Stomach (tissue), 8 donors: ENCODE measurements at regions not wholly inside any gene's neighbourhood (a gene's known extent, or its start where the extent isn't known, plus 50 kb on each side); places are given as distances from the start of the nearest gene placed in this dataset.

Experiments
- DNase-seq, 2 donors: peaks; one replicate each; pipeline versions ENCODE4 v3.0.0 to v3.0.0-alpha.2; 2013 to 2019
- H3K27ac ChIP-seq, 5 donors: fragments of 200-600 bp in 4 of 5; sonication (generic) in 4 of 5; one replicate each; pipeline ENCODE4 v1.5.1; 2013 to 2019; ENCODE audit warnings: mild to moderate bottlenecking in 1 of 5, moderate library complexity in 1 of 5
- H3K27me3 ChIP-seq, 3 donors: fragments of 200-600 bp; sonication (generic); one replicate each; pipeline ENCODE4 v1.5.1; 2017 to 2019; ENCODE audit warnings: mixed run types in 1 of 3
- H3K36me3 ChIP-seq, 4 donors: fragments of 200-600 bp; sonication (generic); 1 replicate in 3 of 4; 2 replicates in 1 of 4; pipeline ENCODE4 v1.5.1; 2016 to 2019
- H3K4me1 ChIP-seq, 4 donors: fragments of 200-600 bp; sonication (generic); one replicate each; pipeline ENCODE4 v1.5.1; 2016 to 2019
- H3K4me3 ChIP-seq, 4 donors: fragments of 200-600 bp; sonication (generic) in 3 of 4; one replicate each; pipeline ENCODE4 v1.5.1; 2016 to 2019; ENCODE audit warnings: mild to moderate bottlenecking in 1 of 4
- H3K9me3 ChIP-seq, 4 donors: fragments of 200-600 bp; sonication (generic); one replicate each; pipeline ENCODE4 v1.5.1; 2016 to 2019
- CTCF ChIP-seq, 7 experiments: fragments of 450-650 bp in 4 of 7; fragments of 200-600 bp in 3 of 7; sonication (generic) in 3 of 7; IDR thresholded peaks; one replicate each; pipeline ENCODE4 v1.5.1; 2016 to 2019; ENCODE audit warnings: antibody characterized with exemption in 7 of 7, control low read depth in 2 of 7, mild to moderate bottlenecking in 1 of 7
- EP300 ChIP-seq: sonication (generic); formaldehyde crosslinking; IDR thresholded peaks from one replicate; pipeline ENCODE4 v1.6.1; 2017; ENCODE audit warnings: antibody characterized with exemption
- POLR2A ChIP-seq, 4 donors: fragments of 450-650 bp; IDR thresholded peaks; one replicate each; pipeline ENCODE4 v1.6.1; 2016; ENCODE audit warnings: antibody characterized with exemption in 4 of 4, control low read depth in 2 of 4, mild to moderate bottlenecking in 1 of 4, moderate library complexity in 1 of 4
- POLR2AphosphoS5 ChIP-seq, 3 donors: sonication (generic); formaldehyde crosslinking; IDR thresholded peaks; one replicate each; pipeline ENCODE4 v1.6.1; 2016; ENCODE audit warnings: antibody characterized with exemption in 3 of 3
- WGBS, 5 donors: extraction: QIAGEN DNeasy Blood & Tissue Kit in 3 of 5; methylation state at CpG; one replicate each; pipeline versions ENCODE4 v1.1.5 to v1.1.7; 2013 to 2018; 5-methylcytosine and 5-hydroxymethylcytosine counted together
- intact Hi-C: fragments of 100-400 bp; cut with DNase I; formaldehyde crosslinking; loops from one replicate; pipeline ENCODE4 v1.15.1; 2023; ENCODE audit warnings: low total_unique reads
- donor health status: healthy with polysubstance abuse.
- donor health status: Bipolar disorder and iron deficiency.
- donor health status: healthy.

- 78 to 86% (median 82%) methylated on average over 2 of the region's 2 CpGs for WGBS, 5 donors
- intact Hi-C loops: no loop called here
Observed at GRCh38 chr1:95849439-95849838, 615.4 kb downstream of the RWDD3 start.

GRCh38 chr1:95850165-95850649 lies 616.2 kb downstream of the RWDD3 start:
- no peak for DNase-seq
- H3K4me1 ChIP-seq: no peaks in the 10 kb centered on the region
- H3K9me3 ChIP-seq: peaks cover 0 to 16% (median 4%) of the 10 kb centered on the region in 4 donors
- intact Hi-C loops: no loop called here
- no peak overlapping the region for H3K27ac ChIP-seq
- no peak for TF ChIP-seq POLR2A (IDR thresholded peaks at IDR 0.05)
- no peaks in the 10 kb centered on the region for H3K36me3 ChIP-seq
- WGBS, 5 donors: 29 to 84% (median 40%) methylated on average over 1 of the region's 1 CpG
- no peak overlapping the region for H3K4me3 ChIP-seq
- no peaks in the 10 kb centered on the region for H3K27me3 ChIP-seq

More at GRCh38 chr1:95849439-95849838, 615.4 kb downstream of the RWDD3 start:
- Histone ChIP-seq H3K9me3 (peaks cover 0 to 16% (median 4%) of the 10 kb centered on the region in 4 donors), H3K4me1 (no peaks in the 10 kb centered on the region), H3K27ac (no peak overlapping the region), H3K36me3 (no peaks in the 10 kb centered on the region), H3K4me3 (no peak overlapping the region), H3K27me3 (no peaks in the 10 kb centered on the region)
- DNase-seq: no peak
- TF ChIP-seq POLR2AphosphoS5 (IDR thresholded peaks at IDR 0.05): no peak
- no peak for TF ChIP-seq EP300
- no peak for TF ChIP-seq POLR2A (IDR thresholded peaks at IDR 0.05)
- TF ChIP-seq CTCF (IDR thresholded peaks at IDR 0.05): no peak

GRCh38 chr1:95850763-95851162 lies 616.8 kb downstream of the RWDD3 start:
- Histone ChIP-seq H3K9me3 (peaks cover 0 to 16% (median 4%) of the 10 kb centered on the region in 4 donors), H3K27me3 (no peaks in the 10 kb centered on the region), H3K4me3 (no peak overlapping the region), H3K36me3 (no peaks in the 10 kb centered on the region), H3K4me1 (no peaks in the 10 kb centered on the region), H3K27ac (no peak overlapping the region)
- peak in 1 of 2 donors; percentile 33 for DNase-seq
- 71 to 83% (median 79%) methylated on average over 3 of the region's 3 CpGs for WGBS, 5 donors
- TF ChIP-seq EP300: no peak
- no peak for TF ChIP-seq POLR2A (IDR thresholded peaks at IDR 0.05)
- TF ChIP-seq POLR2AphosphoS5 (IDR thresholded peaks at IDR 0.05): no peak
- no peak for TF ChIP-seq CTCF (IDR thresholded peaks at IDR 0.05)
- intact Hi-C loops: no loop called here

- Histone ChIP-seq H3K9me3 (peaks cover 0 to 16% (median 4%) of the 10 kb centered on the region in 4 donors), H3K4me1 (no peaks in the 10 kb centered on the region), H3K27me3 (no peaks in the 10 kb centered on the region), H3K4me3 (no peak overlapping the region), H3K36me3 (no peaks in the 10 kb centered on the region), H3K27ac (no peak overlapping the region)
- no peak for DNase-seq
- 69 to 82% (median 76%) methylated on average over 5 to 7 of the region's 7 CpGs for WGBS, 5 donors
- intact Hi-C loops: no loop called here
- TF ChIP-seq CTCF (IDR thresholded peaks at IDR 0.05) (no peak), POLR2AphosphoS5 (IDR thresholded peaks at IDR 0.05) (no peak), POLR2A (IDR thresholded peaks at IDR 0.05) (no peak), EP300 (no peak)
Observed at GRCh38 chr1:95852483-95853070, 618.6 kb downstream of the RWDD3 start.

GRCh38 chr1:95854457-95854856 lies 620.4 kb downstream of the RWDD3 start:
- no peak overlapping the region for H3K4me3 ChIP-seq
- peaks cover 0 to 16% (median 4%) of the 10 kb centered on the region in 4 donors for H3K9me3 ChIP-seq
- no peaks in the 10 kb centered on the region for H3K4me1 ChIP-seq
- no peaks in the 10 kb centered on the region for H3K27me3 ChIP-seq
- no peak overlapping the region for H3K27ac ChIP-seq
- DNase-seq: no peak
- intact Hi-C loops: no loop called here
- 53 to 82% (median 63%) methylated on average over 4 of the region's 4 CpGs for WGBS, 5 donors
- no peaks in the 10 kb centered on the region for H3K36me3 ChIP-seq
- TF ChIP-seq POLR2A (IDR thresholded peaks at IDR 0.05): no peak
- TF ChIP-seq EP300: no peak
- no peak for TF ChIP-seq POLR2AphosphoS5 (IDR thresholded peaks at IDR 0.05)
- no peak for TF ChIP-seq CTCF (IDR thresholded peaks at IDR 0.05)
